ENCODE measurements at regions not wholly inside any gene's neighbourhood (a gene's known extent, or its start where the extent isn't known, plus 50 kb on each side); places are given as distances from the start of the nearest gene placed in this dataset.
A peak's percentile ranks its signal among the peaks of the same experiment; 100 is the strongest.

DNA sequence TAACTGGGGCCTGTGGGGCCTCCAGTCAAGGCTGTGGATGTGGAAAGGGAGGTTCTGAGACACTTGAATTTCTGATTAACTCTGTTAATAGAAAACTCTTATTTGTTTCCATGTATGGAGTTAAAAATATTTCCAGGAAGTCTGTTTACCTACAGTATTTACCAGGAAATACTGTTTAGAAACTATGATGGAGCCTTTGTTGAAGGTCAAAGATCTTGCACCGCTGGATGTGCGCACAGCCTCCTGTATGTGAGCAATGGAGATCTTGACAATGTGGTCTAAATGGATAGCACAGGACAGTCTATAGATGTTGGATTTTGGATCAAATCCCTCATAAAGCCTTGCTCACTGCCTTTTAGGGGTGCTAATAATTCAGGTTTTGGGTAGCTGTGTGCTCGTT lies 268.4 kb downstream of the DLEU7 start:
- no peak for DNase-seq (ENCODE audit: low spot score)

DNA sequence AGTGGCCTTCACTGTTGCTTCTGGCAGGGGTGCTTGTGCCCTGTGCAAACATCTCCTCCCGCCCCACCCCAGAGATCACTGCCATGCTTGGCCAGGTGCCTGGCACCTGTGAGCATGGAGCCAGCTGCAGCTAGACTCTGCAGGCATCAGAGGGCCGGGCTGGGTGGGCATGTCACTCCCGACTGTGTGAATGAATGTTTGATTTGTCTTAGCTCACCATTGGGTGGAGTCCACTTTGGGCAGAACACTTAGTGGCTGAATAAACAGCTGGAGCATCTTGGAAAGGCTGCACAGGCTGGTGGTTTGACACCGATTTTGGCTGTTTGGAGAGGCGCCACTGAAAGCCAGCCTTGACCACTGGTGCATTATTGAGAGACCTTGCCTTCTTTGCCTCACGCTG lies 267.3 kb downstream of the DLEU7 start:
- DNase-seq (ENCODE audit: low spot score), result no peak

DNA sequence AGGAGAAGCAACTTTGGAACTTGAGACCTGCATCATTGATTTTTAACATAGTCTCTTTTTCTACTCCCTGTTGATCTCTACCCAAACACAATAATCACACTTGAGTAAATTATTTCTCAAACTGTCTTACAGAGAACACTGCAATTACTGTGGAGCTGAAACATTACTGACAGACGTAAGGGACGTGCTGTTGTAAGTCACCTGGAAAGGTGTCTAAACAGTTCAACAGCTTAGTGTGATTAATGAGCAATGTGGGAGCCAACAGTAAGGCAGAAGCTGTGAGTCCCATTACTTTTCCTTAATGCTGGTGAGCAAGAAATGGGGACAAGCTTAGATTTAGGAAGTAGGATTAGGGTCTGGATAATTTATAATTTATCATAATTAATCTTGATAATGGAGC lies 265.7 kb downstream of the DLEU7 start:
- DNase-seq (ENCODE audit: low spot score), result no peak

DNA sequence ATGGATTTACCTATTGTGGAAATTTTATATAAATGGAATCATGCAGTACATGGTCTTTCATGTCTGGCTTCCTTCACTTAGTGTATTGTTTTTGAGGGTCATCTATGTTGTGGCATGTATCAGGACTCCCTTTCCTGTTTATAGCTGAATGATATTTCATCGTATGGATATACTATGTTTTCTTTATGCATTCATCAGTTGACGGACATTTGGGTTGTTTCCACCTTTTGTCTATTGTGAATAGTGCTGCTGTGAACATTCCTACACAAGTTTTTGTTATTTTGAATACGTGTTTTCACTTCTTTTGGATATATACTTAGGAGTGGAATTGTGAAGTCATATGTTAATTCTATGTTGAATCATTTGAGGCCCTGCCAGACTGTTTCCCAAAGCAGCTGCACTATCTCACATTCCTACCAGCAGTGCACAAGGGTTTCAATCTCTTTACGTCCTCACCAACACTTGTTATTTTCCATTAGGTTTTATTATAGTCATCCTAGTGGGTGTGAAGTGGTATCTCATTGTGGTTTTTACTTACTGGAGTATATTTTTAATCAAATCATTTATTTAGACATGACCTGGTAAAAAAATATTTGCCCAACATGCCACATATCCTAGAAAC lies 262.7 kb downstream of the DLEU7 start:
- no peak for DNase-seq (ENCODE audit: low spot score)

DNA sequence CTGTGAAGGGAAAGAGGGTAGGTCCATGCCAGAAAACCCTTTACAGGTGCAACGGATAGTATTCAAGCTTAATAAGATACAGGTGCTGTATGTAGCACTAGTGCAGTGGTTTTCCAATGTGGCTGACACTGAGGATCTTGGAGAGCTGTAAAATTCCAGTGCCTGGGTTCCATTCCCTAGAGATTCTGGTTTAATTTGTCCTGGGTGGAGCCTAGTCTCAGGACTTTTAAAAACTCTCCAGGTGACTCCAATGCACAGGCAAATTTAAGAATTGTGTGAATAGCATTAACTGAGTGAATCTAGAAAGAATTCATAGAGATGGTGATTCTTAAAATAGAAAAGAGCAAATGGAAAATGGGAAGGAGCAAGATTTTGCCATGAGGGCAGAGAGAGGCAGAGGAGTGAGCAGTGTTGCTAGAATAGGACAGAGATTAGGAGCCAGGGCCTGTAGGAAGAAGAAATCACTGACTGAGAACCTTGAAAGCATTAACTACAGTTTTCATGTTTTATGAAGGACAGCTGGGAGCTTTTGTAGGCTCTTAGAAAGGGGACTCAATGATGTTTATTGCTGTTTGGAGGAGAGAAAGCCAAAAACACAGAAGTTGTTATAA lies 261.8 kb downstream of the DLEU7 start:
- no peak for DNase-seq (ENCODE audit: low spot score)

DNA sequence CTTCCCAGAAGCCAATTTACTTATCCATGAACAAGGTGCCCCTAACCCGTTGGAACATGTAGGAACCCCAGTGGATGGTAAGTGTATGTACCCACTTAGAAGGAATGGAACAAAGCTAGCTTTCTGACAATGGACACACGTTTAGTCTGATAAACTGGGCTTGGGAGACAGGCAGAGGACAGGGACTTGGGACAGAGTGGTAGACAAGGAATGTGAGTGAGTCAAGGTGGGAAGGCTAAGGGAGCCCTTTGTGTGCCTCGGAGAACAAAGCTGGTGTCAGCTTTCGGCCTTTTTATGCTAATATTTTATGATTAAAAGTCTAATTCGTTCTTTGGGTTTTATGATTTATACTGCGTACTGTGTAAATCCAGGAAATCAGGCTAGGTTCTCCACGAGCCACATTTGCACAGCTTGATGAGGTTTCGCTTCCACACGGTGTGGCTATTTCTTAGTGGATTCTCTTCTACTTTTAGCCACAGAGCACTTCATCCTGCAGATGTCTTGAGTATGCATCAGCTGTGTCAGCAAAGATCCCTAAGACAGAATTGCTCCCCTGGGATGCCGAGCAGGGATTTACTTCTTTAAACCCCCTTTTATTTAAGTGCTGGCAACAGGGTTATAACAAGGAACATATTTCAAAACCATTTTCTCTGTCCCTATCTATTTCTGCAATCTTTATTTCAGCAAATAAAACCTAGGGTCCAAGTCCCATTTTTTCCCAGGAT lies 258.5 kb downstream of the DLEU7 start:
- DNase-seq (ENCODE audit: low spot score), result no peak

DNA sequence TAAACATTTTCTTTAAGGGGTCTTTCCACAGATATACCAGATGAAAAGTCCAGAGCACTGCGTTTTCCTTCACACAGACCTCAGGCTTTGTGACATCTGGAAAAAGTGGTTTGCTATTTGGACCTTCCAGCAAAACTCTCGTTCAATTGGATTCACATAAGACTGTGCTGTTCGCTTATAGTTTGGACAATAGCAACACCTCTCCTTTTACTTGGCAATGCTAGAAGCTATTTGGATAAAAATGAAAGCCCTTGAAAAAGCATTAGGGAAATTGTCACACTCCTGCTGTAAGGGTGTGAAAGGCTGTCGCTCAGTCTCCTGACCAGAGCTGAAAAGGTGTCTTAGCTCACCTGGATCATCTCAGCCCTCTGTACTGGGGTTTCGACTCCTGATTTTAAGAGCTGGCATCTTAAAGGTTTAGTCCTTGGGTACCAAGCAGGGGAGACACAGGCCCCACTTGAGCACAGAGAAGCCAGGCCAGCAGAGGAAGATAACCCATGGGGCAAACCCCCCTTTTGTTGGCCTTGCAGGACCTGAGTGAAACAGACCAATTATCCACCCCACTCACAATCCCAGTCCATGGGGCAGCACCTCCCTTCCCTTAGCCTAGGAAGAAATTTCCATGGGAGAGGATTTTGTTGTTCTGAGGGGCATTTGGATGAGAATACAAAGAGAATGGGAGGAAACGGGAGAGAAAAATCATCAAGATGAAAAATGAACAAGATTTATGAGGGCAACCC lies 257.6 kb downstream of the DLEU7 start:
- DNase-seq (ENCODE audit: low spot score), result no peak

DNA sequence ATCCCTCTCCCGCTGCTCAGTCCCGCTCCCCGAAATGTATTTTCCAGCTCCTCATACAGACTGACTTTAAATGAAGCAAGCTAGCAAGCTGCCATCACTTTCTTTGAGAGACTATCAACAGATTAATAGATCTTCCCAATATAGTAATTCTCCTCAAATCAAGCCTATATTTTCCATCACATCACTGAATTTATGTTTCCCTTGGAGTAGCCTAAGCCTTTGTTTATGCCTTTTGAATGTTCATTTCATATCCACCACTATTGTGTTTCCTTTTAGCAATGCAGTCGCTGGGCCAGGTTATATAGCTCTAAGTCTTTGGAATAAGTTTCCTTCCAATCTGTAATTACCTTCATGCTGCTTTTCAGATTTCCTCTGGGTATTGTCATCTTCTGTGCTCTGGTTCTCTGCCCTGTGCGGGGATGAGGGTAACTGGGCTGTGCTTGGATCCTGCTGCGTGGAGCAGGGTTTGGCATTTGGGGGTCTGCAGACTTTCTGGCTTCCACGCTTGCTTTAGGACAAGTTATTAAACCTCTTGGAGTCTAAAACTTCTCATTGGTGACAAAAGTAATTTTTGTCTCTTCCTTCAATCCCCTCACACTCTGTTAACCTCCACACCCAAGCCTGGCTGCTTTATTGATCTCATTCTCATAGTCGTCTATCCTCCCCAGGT lies 256.9 kb downstream of the DLEU7 start:
- DNase-seq (ENCODE audit: low spot score), result no peak

DNA sequence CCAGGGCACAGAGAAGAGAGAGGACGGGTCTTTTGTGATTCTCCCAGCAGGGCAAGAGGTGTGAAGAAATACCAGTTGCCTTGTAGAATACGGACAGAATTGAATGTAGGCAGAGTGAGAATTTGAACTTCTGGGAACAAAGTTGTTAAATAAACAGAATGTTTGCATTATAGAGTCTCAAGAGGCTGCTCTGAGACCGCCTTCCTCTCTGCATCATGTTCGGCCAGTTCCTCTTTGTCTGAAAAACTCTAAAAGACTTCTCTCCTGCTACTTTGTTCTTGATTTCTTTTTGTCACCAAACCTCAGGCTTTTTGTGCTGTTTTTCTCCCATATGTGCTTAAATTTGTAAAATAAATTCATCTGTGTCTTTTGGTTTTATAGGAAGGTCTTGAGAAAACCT lies 256.4 kb downstream of the DLEU7 start:
- no peak for DNase-seq (ENCODE audit: low spot score)

DNA sequence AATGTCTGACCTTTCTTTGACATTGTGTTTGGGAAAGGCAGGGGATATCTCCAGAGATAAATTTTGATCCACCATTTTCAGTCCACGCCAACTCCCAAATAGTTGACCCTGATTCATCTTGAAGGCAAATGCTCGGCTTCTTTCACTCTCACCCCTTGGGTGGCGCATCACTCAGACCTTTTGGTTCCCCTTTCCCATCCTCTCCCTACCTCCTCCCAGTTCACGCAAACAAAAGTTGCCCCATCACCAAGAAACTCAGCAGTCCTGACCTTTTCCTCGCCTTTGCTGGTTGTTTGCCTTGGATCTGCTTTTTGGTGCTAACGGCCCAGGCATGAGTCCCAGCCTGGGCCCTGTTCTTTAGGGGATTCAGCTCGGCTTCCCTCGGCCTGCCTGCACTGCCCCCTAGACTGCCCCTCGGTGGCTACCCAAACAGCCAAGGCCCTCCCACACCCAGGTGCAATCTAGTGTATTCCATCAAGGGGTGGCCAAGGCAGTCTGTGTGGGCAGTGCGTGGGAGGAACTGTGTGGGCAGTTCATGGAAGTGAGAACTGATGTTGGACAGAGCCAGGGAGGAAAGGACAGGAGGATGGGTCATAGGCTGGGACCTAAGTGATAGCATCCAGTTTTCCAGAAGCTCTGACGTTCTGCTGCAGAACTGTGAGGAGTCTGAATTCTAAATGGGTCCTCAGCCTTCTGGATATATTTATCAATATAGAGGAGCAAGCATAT lies 255.7 kb downstream of the DLEU7 start:
- no peak for DNase-seq (ENCODE audit: low spot score)

DNA sequence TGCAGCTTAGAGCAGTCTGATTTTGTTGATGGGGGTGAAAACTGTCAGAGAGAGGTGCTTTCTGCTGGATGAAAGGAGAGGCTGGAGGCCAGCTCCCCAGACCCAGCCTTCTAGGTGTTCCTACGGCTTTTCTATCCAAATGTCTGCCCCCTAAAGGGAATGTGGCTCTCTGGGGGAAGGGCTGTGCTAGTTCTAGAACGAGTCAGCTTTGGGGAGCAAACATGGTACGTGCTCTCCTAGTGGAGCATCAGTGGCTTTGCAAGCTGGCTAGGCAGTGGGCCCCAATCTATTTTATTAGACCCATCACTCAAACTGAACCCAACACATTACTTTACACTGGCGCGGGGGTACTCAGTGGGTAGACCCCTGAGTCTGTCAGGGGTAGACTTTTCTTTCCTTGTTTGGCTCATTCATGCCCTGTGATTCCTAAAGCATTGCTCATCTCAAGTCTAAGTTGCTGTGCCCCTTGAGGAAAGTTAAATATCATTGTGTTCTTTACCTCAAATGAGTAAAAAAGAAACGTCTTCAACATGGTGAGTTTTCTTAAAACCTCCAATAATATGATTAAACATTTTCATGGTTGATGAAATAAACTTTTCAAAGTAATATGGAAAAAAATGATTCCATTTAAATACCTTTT lies 254.9 kb downstream of the DLEU7 start:
- DNase-seq (ENCODE audit: low spot score), result peak; percentile 9

DNA sequence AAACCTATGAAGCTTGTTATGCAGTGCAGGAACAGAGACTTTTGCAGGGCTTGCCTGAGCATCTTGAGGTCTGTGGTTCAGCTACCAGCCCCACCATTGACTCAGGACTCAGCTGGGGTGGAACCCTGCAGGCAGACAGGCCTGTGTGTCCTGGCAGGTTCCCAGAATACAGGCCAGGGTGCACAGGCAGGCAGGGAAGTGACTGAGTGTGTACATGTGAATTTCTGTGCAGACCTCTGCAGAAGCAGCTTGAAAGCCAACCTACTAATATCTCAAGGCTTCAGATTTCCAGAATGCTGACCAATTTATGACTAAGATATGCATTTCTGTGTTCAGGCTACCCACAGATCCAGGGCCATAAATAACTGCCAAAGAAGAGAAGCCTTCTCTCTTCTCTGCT lies 254.4 kb downstream of the DLEU7 start:
- peak; percentile 91 for DNase-seq (ENCODE audit: low spot score)

DNA sequence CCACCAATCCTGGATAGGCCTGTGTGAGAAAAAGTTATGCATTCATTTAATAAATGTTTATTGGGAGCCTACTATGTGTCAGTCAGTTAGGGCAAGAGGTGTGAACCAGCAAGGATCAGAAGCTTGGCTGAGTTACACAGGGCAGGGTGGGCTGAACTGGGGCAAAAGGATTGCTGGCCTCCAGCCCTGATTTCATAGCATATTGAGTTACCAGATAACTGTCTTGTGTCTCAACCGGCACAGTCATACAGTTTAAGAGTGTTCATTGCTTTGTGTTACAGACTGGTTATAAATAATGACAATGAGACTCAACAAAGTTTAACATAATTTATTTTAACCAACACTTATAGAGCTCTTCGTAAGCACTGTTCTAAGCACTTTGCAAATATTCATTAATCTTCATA lies 253.8 kb downstream of the DLEU7 start:
- DNase-seq (ENCODE audit: low spot score), result peak; percentile 78

DNA sequence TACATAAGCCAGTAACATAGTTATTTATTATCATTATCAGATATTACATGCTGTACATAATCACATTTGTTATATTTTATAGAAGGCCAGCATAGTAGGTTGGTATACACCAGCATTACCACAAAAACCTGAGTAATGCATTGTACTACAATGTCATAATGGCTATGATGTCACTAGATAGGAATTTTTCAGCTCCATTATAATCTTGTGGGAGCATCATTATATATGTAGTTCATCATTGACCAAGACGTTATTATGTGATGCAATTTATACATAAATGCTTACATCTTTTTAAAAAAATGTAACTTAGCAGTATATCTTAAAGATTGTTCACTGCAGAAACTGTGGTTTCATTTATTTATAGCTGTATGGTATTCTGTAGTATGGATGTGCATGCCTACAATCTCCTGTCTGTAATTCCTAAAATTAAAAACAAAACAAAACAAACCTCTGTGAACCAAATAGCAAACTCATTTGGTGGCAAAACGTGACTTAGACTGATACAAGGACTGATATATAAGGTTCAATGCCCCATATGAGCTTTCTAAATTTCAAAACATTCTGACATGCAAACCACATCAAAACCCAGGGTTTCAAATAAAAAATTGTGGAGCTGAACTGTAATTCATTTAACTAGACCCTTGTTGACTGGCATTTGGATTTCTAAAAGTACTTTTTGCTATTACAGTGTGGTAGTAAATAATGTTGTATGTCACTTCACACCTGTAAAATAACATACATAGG lies 250.9 kb downstream of the DLEU7 start:
- DNase-seq (ENCODE audit: low spot score), result peak; percentile 79

DNA sequence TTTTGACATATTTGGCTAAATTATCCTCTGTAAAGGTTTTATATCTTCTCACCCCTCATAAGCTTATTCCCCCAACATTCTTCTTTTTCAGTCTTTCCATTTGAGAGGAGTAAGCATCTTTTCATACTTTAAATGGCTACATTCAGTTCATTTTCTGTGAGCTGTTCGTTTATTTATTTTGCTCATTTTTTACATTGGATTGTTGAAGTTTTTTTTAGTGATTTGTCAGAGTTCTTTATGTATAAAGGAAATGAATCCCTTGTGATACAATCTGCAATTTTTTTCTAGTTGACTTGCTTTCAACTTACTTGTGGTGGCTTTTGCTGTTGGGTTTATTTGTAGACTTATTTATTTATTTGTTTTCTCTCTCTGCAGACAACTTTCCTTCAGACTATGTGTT lies 250.3 kb downstream of the DLEU7 start:
- no peak for DNase-seq (ENCODE audit: low spot score)

DNA sequence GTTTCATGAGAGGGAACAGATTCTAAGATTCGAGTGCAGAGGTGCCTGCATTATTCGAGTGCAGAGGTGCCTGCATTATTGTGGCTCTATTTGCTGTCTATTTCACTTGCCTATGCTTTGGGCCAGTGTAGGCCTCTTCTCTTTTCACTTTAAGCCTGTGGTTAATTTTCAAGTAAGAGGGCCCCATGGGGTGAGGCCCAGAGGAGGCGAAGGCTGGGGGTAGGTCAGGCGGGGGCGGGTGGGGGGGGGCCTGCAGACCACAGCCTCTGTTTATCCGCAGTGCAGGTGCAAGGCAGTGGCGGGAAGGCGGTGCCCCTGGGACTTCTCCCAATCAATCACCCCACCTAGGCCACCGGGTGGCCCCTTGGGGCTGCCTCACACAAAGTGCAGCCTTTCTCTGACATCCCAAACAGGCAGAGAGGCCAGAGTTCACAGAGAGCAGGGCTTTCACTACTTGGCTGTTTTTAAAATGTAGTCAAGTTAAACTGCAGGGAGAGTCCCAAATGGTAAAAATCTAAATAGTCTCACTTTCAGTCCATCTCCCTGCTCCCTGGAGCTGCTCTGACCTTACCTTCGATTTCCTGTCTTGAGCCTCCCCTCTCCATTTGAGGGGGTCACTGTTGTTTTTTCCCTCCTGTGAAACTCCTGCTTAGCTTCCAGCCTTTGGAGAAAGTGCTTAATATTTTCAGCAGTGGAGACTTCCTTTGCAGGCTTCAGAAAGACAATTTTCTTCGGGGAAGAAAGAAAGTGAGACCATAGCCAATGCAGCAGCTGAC lies 249.0 kb downstream of the DLEU7 start:
- DNase-seq (ENCODE audit: low spot score), result no peak

DNA sequence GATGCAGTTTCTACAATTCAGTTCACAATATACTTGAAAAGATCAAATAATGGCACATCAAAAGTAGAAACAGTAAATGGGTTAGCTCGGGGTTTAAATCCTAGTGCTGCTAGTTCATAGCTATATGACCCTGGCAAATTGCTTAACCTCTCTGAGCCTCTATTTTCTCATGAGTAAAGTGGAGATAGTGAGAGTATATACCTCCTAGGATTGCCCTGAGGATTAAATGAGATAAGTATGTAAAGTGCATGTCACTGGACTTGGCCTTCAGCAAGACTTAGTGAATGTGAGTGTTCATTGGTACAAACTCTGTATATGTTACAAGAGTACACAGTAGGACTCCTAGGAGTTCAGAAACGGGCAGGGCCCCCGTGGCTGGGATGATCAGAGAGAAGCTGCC lies 248.3 kb downstream of the DLEU7 start:
- no peak for DNase-seq (ENCODE audit: low spot score)

DNA sequence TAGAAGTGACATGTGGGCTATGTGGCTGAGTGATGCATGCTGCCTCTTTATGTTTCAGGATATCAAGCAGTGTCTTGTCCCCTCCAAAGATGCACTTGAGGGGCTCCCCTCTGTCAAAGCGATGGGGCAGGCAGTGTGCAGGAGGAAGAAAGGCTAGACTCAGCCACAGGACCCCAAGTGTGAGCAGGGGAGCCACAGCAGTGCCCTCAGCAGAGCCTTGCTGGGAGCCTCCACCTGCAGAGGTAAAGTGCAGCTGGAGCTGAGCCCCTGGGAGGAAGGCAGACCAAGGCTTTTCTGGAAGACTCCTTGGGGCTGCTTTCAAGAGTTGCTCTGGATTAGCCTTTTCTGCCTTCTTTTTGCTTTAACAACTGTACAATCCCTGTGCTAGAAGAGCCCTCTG lies 247.3 kb downstream of the DLEU7 start:
- no peak for DNase-seq (ENCODE audit: low spot score)

DNA sequence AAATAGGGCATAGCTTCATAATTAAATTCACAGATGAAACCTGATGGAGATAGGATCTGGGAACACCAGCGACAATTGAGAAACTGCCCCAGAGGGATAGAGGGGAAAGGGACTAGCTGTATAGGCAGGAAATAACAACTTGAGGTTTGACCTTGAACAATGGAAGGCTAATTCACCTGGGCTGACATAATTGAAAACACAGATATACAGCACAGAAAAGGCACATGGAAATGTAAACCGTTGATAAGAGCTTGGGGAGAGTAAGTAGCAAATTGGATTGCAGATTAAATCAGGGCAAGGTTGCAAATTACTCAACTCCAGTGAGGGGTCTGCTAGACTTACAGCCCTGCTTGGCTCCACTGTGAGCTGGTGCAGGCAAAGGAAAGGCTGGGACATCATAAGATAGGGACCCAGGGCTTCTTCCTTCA lies 246.7 kb downstream of the DLEU7 start:
- no peak for DNase-seq (ENCODE audit: low spot score)

DNA sequence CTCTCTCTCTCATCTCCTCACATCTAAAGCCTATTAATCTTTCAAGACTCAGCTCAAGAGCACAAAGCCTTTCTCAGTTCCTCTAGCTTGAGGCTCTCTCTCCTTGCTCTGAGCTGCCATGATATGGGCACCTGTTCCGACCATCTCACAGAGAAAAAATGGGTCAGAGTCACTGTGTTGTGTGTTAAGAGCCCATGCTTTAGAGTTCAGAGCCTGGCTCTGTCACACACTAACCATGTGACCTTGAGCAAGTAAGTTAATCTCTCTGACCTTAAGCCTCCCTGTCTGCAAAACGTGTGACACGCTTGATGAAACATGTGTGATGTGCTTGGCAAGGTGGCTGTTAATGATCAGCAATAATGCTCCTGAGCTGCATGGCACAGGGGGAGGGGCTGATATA lies 245.2 kb downstream of the DLEU7 start:
- DNase-seq (ENCODE audit: low spot score), result peak; percentile 83

Data from kidney tubule cell (primary cell).